HL-60 (cell line): ENCODE measurements at regions not wholly inside any gene's neighbourhood (a gene's known extent, or its start where the extent isn't known, plus 50 kb on each side); places are given as distances from the start of the nearest gene placed in this dataset.

Experiments used
- CTCF ChIP-seq: IDR thresholded peaks from one replicate; pipeline ENCODE4 v1.5.1; 2011; ENCODE audit warnings: low read length, control low read depth, inconsistent platforms; ENCODE audit not compliant: insufficient read depth
- GABPA ChIP-seq: IDR thresholded peaks from 2 replicates; pipeline ENCODE4 v1.6.1; 2012; ENCODE audit warnings: low read depth
- POLR2AphosphoS5 ChIP-seq: IDR thresholded peaks from 2 replicates; pipeline ENCODE4 v1.6.1; 2012; ENCODE audit warnings: low read depth
- REST ChIP-seq: IDR thresholded peaks from 2 replicates; pipeline ENCODE4 v1.6.1; 2012; ENCODE audit warnings: low read depth; ENCODE audit not compliant: insufficient replicate concordance

GRCh38 chr4:71186257-71186565, 152.6 kb upstream of the SLC4A4 start:
- no peak for TF ChIP-seq POLR2AphosphoS5
- no peak for TF ChIP-seq CTCF
- no peak for TF ChIP-seq REST
- no peak for TF ChIP-seq GABPA
